ENCODE measurements at regions not wholly inside any gene's neighbourhood (a gene's known extent, or its start where the extent isn't known, plus 50 kb on each side); places are given as distances from the start of the nearest gene placed in this dataset.

- TF ChIP-seq BRCA1 (IDR thresholded peaks at IDR 0.05; ENCODE audit: low read depth, low read length): no peak
Observed at GRCh38 chr20:58002901-58003300, 225.6 kb downstream of the ANKRD60 start (continued).

All from H1 (cell line).